GM19438 (cell line): ENCODE measurements at regions not wholly inside any gene's neighbourhood (a gene's known extent, or its start where the extent isn't known, plus 50 kb on each side); places are given as distances from the start of the nearest gene placed in this dataset.
A peak's percentile ranks its signal among the peaks of the same experiment; 100 is the strongest.
"Not testable (repeated sequence)": the region's sequence is repeated elsewhere in the genome, so short reads cannot be mapped to it uniquely, and the experiment has no call there.

Source experiments
- ATAC-seq: cut with Tn5 transposase; IDR thresholded peaks from one replicate; pipeline ENCODE4 v1.9.1; 2021; ENCODE audit warnings: low read depth; ENCODE audit not compliant: unreplicated experiment

GRCh38 chr1:66424530-66424929, 109.4 kb upstream of the SGIP1 start:
- not testable (repeated sequence) for ATAC-seq

GRCh38 chr1:66426239-66426853, 107.6 kb upstream of the SGIP1 start:
- no peak for ATAC-seq

- not testable (repeated sequence) for ATAC-seq
Observed at GRCh38 chr1:66430815-66431214, 103.1 kb upstream of the SGIP1 start.

- ATAC-seq, result no peak
Observed at GRCh38 chr1:66431999-66432398, 102.0 kb upstream of the SGIP1 start.

- no peak for ATAC-seq
Observed at GRCh38 chr1:66433611-66434010, 100.3 kb upstream of the SGIP1 start.

- no peak for ATAC-seq
Observed at GRCh38 chr1:66434096-66434495, 99.9 kb upstream of the SGIP1 start.

- no peak for ATAC-seq
Observed at GRCh38 chr1:66435541-66435940, 98.4 kb upstream of the SGIP1 start.

GRCh38 chr1:66436378-66437135, 97.4 kb upstream of the SGIP1 start:
- peak; percentile 59 for ATAC-seq

- no peak for ATAC-seq
Observed at GRCh38 chr1:66437136-66437401, 96.9 kb upstream of the SGIP1 start.

GRCh38 chr1:66438062-66438461, 95.9 kb upstream of the SGIP1 start:
- ATAC-seq, result no peak

- no peak for ATAC-seq
Observed at GRCh38 chr1:66438501-66438900, 95.5 kb upstream of the SGIP1 start.

- ATAC-seq, result peak; percentile 62
Observed at GRCh38 chr1:66439031-66439740, 94.8 kb upstream of the SGIP1 start.

GRCh38 chr1:66443793-66444192, 90.2 kb upstream of the SGIP1 start:
- no peak for ATAC-seq

- ATAC-seq, result no peak
Observed at GRCh38 chr1:66444438-66445265, 89.3 kb upstream of the SGIP1 start.

- peak; percentile 82 for ATAC-seq
Observed at GRCh38 chr1:66445492-66446181, 88.3 kb upstream of the SGIP1 start.

GRCh38 chr1:66446261-66447001, 87.5 kb upstream of the SGIP1 start:
- ATAC-seq, result peak; percentile 48

GRCh38 chr1:66450043-66450514, 83.9 kb upstream of the SGIP1 start:
- ATAC-seq, result no peak

- ATAC-seq, result no peak
Observed at GRCh38 chr1:66450847-66451246, 83.1 kb upstream of the SGIP1 start.

- ATAC-seq, result no peak
Observed at GRCh38 chr1:66452162-66452561, 81.8 kb upstream of the SGIP1 start.

GRCh38 chr1:66452982-66453381, 81.0 kb upstream of the SGIP1 start:
- ATAC-seq, result no peak
